ENCODE measurements at regions not wholly inside any gene's neighbourhood (a gene's known extent, or its start where the extent isn't known, plus 50 kb on each side); places are given as distances from the start of the nearest gene placed in this dataset.

DNA sequence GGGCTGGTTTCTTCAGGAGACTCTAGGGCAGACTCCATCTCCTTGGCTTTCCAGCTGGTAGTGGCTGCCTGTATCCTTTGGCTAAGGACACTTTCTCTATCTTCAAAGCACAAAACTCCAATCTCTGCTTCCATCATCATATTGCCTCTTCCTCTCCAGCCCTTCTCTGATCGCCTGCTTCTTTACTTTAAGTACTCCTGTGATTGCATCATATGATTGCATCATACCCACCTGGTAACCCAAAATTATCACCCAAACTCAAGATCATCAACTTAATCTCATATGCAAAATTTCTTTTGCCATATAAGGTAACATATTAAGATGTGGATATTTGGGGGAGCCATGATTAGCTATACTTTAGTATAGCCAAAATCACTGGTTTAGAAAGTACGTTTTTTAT lies 1092.6 kb upstream of the CDH6 start:
- Histone ChIP-seq H3K36me3 (ENCODE audit: control insufficient read depth, low read length) (no peaks in the 10 kb centered on the region), H3K9me2 (replicated peaks; ENCODE audit: control insufficient read depth, low read length) (no peaks in the 10 kb centered on the region), H3K4me2 (ENCODE audit: low read length) (no peak overlapping the region), H3F3A (ENCODE audit: control insufficient read depth, insufficient read depth) (no peaks in the 10 kb centered on the region), H3K79me2 (ENCODE audit: control insufficient read depth, low read length) (no peaks in the 10 kb centered on the region), H3K27me3 (ENCODE audit: control insufficient read depth, low read length) (no peaks in the 10 kb centered on the region), H4K20me1 (ENCODE audit: control insufficient read depth, insufficient read depth, low read depth, low read length) (no peaks in the 10 kb centered on the region), H3K4me3 (ENCODE audit: low read length) (no peak overlapping the region), H3K9me3 (ENCODE audit: control insufficient read depth, insufficient read depth, low read length) (no peaks in the 10 kb centered on the region), H3K4me1 (ENCODE audit: control insufficient read depth, low read length) (no peaks in the 10 kb centered on the region), H3K27ac (ENCODE audit: low read depth, low read length) (no peak overlapping the region)
- TF ChIP-seq, protein P1, sequence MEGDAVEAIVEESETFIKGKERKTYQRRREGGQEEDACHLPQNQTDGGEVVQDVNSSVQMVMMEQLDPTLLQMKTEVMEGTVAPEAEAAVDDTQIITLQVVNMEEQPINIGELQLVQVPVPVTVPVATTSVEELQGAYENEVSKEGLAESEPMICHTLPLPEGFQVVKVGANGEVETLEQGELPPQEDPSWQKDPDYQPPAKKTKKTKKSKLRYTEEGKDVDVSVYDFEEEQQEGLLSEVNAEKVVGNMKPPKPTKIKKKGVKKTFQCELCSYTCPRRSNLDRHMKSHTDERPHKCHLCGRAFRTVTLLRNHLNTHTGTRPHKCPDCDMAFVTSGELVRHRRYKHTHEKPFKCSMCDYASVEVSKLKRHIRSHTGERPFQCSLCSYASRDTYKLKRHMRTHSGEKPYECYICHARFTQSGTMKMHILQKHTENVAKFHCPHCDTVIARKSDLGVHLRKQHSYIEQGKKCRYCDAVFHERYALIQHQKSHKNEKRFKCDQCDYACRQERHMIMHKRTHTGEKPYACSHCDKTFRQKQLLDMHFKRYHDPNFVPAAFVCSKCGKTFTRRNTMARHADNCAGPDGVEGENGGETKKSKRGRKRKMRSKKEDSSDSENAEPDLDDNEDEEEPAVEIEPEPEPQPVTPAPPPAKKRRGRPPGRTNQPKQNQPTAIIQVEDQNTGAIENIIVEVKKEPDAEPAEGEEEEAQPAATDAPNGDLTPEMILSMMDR (IDR thresholded peaks at IDR 0.05; ENCODE audit: low read depth, low read length, poor library complexity, severe bottlenecking), result no peak
- no peak for TF ChIP-seq EZH2phosphoT487 (IDR thresholded peaks at IDR 0.05; ENCODE audit: borderline replicate concordance, low read length)

DNA sequence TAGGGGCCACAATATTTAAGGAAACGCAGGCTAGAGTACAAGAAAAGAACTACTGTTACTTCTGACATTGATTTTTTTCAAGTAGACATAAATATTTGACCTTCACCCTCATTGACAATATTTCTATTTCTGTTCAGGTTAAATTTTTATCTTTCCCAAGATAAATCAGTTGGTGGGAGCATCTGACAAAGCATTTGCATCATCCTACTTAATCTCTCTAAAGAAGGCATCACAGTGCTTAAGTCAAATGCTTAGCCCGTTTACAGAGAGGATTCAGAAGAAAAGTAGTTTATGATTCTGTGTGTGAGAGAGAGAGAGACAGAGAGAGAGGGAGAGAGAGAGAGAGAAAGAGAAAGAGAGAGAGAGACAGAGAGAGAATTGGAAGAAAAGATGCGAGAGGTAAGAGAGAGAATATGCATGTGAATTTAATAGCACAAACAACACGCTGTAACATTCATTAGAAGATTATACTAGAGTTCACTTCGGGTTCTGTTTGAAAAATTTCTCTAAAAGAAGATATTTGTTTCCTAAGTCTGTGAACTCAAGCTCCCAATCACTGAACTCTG lies 1093.3 kb upstream of the CDH6 start:
- Histone ChIP-seq H3K4me3 (ENCODE audit: low read length) (no peak overlapping the region), H4K20me1 (ENCODE audit: control insufficient read depth, insufficient read depth, low read depth, low read length) (no peaks in the 10 kb centered on the region), H3K4me2 (ENCODE audit: low read length) (no peak overlapping the region), H3F3A (ENCODE audit: control insufficient read depth, insufficient read depth) (no peaks in the 10 kb centered on the region), H3K27ac (ENCODE audit: low read depth, low read length) (no peak overlapping the region), H3K27me3 (ENCODE audit: control insufficient read depth, low read length) (no peaks in the 10 kb centered on the region), H3K9me3 (ENCODE audit: control insufficient read depth, insufficient read depth, low read length) (no peaks in the 10 kb centered on the region), H3K79me2 (ENCODE audit: control insufficient read depth, low read length) (no peaks in the 10 kb centered on the region), H3K36me3 (ENCODE audit: control insufficient read depth, low read length) (no peaks in the 10 kb centered on the region), H3K9me2 (replicated peaks; ENCODE audit: control insufficient read depth, low read length) (no peaks in the 10 kb centered on the region), H3K4me1 (ENCODE audit: control insufficient read depth, low read length) (no peaks in the 10 kb centered on the region)
- TF ChIP-seq, protein P1 (IDR thresholded peaks at IDR 0.05; ENCODE audit: low read depth, low read length, poor library complexity, severe bottlenecking), result no peak
- no peak for TF ChIP-seq EZH2phosphoT487 (IDR thresholded peaks at IDR 0.05; ENCODE audit: borderline replicate concordance, low read length)

DNA sequence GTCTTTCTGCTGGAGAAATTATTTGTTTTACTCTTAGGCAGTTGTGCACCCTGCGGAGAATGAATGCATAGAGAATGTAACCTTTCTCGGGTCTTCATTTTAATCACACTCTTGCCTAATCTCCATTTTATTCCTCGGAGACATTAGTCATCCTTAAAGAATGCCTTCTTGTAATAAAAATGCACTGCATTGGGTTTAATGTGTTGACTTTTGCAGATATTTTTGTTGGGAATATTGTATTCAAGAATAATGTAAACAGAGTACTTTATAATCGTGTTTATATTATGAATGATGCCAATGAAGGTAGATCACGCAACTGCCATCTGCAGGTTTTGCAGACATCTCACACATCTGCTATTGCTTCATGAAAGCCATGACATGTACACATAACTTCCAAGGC lies 1093.9 kb upstream of the CDH6 start:
- H3K4me2 ChIP-seq (ENCODE audit: low read length), result no peak overlapping the region

More for the DNA sequence above, 1093.9 kb upstream of the CDH6 start:
- H3K27me3 ChIP-seq (ENCODE audit: control insufficient read depth, low read length), result no peaks in the 10 kb centered on the region
- no peaks in the 10 kb centered on the region for H3K9me2 ChIP-seq (replicated peaks; ENCODE audit: control insufficient read depth, low read length)
- H3K36me3 ChIP-seq (ENCODE audit: control insufficient read depth, low read length), result no peaks in the 10 kb centered on the region
- H3F3A ChIP-seq (ENCODE audit: control insufficient read depth, insufficient read depth), result no peaks in the 10 kb centered on the region
- no peaks in the 10 kb centered on the region for H3K9me3 ChIP-seq (ENCODE audit: control insufficient read depth, insufficient read depth, low read length)
- no peaks in the 10 kb centered on the region for H3K4me1 ChIP-seq (ENCODE audit: control insufficient read depth, low read length)
- H3K27ac ChIP-seq (ENCODE audit: low read depth, low read length), result no peak overlapping the region
- H4K20me1 ChIP-seq (ENCODE audit: control insufficient read depth, insufficient read depth, low read depth, low read length), result no peaks in the 10 kb centered on the region
- TF ChIP-seq, protein P1 (IDR thresholded peaks at IDR 0.05; ENCODE audit: low read depth, low read length, poor library complexity, severe bottlenecking), result no peak
- no peak for TF ChIP-seq EZH2phosphoT487 (IDR thresholded peaks at IDR 0.05; ENCODE audit: borderline replicate concordance, low read length)
- H3K4me3 ChIP-seq (ENCODE audit: low read length), result no peak overlapping the region
- H3K79me2 ChIP-seq (ENCODE audit: control insufficient read depth, low read length), result no peaks in the 10 kb centered on the region
